LoVo (cell line): ENCODE measurements at regions not wholly inside any gene's neighbourhood (a gene's known extent, or its start where the extent isn't known, plus 50 kb on each side); places are given as distances from the start of the nearest gene placed in this dataset.

Experiments used
- DNase-seq: peaks from one replicate; pipeline ENCODE4 v3.0.0-alpha.2; 2016; ENCODE audit warnings: low spot score

DNA sequence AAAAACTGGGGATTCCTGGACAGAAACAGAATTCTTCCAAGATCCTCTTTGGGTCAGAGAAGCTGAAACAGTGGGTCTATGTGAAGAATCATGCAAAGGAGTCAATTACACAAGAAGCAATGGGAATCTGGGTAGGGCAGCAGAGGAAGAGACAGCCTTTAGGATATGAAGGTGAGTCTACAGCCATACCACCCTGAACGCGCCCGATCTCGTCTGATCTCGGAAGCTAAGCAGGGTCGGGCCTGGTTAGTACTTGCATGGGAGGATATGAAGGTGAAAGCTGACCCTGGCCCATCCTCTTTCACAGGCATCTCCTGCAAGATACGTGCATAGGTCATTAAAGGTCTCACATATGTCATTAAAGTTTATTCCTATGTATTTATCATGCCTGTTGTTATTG, 1080.9 kb upstream of the FANCL start:
- DNase-seq: no peak

DNA sequence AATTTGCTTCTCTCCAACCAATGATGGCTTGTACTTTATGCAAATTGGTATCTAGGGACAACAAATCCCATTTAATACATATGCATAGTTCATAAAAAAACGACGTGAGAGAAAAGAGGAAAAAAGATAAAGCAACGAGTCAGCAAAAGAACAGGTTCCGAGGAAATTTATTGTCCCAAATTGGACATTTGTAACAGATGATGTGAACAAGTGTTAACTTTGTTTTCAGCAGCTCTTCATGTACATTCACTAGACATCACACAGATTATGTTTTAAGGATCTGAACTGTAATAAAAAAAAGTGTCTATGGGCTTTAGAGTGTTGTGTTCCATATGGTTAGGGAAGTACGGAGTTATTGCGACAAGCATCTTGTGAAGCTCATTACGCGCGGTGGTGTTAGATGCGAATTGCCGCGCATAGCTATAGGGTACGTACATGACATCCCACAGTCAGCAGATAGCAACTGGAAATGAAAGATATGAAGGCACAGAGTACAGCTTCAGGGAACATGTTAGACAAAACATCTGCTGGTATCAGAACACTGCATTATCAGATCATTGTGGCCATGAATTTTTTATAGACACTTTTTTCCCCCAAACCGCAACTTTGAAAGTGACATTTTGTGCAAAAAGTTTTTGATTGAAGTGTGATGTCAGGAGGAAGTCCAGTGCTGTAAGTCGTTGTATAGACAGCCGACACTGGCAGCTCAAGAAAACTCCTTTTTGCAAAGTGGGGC, 1073.1 kb upstream of the FANCL start:
- DNase-seq: no peak

DNA sequence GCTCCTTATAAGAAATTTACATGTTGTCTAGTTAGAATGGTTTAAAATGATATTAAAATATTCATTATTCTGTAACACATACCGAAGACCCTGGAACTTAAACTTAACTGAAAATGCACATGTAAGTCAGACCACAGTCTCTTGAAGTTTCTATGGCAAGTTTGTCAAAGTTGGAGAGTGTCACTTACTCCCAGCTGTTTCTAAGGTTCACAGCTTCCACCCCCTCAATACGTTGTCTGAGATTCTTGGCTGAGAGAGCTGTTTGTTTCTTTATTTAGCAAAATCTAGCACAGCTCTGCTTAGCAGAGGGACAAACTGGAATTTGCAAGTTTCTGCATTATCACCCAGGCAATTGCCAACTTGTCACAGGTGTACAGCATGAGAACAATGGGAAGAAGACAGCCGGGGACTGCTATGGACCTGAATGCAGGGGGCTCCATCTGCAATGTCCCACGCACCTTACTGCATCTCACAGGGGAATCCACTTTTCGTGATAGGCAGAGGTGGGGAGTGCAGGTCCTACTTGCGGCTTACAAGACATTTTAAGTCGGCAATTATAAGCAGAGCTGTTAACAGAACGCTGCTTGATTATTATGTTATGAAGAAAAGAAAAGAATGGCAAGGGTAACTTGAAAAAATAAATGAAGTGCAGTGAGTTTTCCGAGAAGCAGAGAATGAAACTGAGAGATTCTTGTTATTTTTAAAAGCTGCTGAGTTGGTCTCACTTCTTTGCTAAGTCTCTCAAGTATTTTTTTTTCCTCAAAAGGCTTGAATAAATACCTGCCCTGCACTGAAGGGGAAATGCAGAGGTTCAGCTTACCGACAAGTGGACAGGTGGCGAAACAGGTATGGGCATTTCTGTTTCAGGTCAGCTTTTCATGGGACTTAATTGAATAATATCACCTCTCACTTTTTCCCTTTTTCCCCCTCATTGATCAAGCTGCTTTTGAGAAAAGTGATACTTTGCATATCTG, 1072.1 kb upstream of the FANCL start:
- no peak for DNase-seq

DNA sequence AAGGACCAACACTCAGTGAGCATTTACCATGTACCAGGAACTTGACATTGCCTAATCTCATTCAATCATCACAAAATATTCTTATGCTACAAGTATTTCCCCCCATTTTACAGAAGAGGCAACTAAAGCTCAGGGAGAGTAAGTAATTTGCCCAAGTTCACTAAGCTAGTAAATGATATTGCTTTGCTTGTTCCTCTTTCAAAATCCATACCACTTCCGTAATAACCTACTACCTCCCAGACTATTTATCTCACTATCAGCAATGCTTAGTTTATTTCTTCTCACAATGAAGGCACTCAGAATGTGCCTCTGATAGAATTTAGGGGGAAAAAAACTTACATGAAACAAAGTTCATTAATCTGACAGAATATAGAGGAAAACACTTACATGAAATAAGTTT, 1070.9 kb upstream of the FANCL start:
- no peak for DNase-seq

DNA sequence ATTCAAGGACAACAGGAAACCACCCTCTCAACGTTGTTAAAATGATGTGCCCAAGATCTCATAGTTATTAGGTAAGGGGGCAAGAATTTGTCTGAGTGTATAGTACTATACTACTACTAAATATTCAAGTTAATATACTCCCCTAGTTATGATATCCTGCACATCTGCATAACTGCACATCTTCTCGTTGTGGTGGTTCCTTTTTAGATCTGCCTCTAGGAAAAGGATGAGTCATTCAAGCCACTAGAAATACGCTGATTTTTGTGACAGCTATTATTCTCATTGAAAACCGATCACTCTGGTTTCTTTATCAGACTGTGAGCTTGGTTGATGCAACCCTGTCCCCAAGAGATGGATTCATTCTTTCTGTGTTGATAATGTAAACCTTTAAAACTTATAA, 1067.0 kb upstream of the FANCL start:
- DNase-seq: no peak

DNA sequence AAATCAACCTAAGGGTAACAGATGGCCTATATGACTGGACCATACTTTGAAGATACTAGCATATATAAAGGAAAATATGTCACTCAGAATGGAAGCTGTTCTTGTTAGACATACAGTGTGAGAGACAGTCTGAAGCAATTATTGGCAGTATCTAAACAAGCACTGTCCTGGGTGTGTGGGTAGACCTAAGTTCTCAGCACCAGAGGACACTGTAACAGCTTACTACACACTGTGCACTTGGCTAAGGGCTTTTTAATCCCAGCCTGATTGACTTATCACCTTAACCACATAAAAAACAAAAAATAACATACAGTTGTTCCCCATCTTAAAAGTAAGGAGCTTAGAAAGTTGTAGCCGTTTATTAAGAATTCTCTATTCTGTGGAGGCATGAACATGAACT, 1066.1 kb upstream of the FANCL start:
- no peak for DNase-seq

DNA sequence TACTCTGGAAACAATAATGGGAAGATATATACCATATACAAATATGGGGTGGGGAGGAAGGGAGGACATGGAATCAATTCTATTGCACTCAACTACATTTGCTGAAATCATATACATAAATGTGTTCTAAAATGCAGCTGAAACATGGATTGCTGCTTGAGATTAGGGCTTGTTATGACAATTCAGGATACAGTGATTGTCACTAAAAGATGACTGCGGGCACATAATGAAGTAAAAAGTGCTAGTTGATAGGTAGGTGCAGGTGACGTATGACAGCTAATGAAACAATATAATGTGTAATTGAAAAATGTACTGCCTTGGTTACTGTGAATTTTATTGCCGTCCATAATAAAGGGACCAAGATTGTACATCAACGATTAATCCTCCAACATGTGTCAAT, 1062.1 kb upstream of the FANCL start:
- no peak for DNase-seq

DNA sequence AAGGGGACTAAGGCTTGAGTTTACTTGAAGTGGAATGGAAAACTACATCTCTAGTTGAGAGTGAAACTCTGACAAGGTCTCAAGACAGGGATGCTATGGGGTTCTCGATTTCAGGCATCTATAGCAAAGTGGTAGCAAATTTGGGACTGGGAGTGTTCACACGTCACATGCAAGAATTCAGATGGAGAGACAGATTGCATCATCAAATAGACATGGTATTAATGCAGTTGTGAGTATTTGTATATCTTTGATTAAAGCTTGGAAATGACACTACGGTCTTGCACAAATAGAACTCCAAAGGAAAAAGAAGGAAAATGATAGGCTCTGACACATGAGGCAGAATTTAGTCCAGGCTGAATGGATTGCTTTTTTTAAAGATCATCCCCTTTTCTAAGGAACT, 1061.6 kb upstream of the FANCL start:
- no peak for DNase-seq

DNA sequence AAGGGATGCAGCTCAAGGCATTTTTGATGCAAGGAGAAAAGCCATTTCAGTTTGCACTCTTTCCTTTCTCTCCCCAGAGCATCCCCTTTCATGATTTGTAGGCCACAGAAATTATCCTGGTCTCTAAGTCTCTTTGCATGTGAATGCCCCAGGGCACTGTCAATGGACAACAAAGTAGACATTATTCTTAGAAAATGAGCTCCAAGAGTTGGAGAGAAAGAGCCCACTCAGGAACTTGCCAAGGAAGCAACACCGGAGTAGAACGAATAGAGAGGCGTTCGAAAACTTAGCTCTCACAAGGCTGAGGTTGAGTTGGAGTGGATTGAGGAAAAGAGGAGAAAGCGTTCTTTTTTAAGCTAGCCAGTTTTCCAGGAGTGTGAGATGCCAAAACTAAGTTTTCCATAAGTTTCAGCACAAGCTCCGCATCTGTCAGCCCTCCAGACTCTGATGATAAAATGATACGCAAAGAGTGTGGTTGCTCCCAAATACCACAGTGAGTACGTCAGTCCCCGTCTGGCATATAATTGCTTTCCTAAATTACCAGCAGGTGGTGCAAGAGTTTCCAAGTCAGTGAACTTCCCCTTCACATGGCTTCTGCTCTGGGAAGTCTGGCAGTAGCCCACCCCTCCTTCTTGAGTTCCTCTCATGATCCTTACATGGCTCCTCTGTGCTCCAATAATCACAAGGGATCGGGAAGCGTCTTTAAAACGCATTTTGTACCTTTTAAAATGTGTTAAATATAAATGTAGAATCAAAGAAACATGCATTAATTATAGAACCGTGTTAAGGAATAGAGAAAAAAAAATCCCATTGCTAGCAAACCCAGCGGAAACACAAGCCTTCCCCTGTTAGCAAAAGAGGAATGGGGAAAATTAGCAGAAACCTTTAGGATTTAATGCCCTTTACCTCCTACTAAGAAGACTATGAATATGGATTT, 1060.6 kb upstream of the FANCL start:
- peak; percentile 59 for DNase-seq

DNA sequence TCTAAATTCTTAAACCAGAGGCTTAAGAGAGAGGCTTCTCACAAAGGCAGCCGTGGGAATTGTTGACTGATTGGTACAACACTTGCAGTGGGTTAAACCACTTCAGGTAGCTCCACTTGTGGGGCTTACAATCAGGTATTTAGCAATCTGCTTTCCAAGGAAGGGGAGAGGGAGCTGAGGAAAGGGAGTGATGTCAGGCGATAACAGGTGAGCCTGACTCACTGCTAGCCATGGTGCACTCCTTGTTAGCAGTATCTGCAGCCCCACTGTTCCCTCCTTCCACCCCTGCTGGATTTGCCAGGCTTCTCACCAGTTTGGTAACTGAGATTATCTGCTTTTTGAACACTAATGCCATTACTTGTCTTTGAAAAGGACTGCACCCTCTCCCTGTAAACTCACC, 1056.7 kb upstream of the FANCL start:
- no peak for DNase-seq

DNA sequence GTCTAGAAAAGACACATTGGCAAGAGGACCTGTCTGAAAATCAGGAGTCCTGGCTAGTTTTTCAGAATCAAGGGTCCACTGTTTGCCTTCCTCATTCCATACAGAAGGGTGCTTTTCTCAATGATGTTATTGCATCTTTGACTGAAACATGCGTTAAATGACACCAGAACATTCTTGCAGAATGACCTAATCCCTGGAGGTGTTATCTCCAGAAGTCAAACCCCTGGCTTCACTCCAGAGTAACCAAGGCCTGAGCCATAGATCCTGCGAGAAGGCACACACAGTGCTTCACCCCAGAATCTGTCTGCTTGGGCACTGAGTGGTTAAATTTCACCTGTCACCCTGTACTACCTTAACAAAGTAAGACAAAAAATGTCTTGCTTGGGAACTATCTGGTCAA, 1055.2 kb upstream of the FANCL start:
- DNase-seq: no peak

DNA sequence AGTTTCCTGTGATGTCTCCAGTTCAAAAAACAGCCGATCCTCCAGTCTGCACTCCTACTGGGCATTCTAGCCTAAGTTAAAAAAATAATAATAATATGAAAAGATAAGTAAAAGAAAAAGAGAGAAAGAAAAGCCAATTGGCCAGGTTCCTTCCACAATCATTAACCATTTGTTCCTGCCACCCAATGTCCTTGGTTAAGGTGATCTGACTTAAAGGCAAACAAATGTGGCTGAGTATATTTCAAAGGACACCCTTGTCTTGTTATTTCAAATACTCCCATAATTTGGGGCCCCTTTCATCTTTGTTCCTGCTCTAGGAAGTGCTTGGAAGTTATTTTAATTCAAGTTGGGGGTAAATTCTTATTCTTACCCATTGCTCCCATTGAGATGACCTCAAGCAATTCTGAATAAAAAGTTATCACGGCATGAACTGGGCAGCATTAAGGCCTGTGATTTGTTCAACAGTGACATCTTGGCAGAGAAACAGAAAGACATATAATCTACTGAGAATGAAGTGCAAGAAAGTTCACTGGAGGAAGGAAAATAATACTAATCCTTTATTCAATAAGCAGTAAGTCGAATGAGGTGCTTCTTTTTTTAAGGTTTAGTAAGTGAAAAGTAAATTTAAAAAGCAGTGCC, 1054.5 kb upstream of the FANCL start:
- no peak for DNase-seq

DNA sequence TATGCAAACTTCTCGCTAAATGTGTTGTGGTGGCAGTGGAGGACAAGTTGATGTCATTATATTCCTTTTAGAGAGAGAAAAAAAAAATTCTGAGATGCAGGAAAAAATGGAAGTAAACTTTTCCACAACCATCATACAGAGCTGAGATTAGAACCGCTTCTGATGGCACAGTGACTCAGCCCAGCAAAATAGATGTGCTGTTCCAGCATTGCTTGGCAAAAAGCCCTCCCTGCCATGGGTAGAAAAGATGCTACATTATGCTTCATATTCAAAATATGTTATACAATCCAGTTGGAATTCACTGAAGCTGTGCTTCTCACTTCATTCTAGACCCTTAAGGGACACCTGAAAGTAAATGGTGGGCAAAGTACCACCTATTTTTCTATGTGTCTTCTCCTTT, 1047.6 kb upstream of the FANCL start:
- DNase-seq: no peak

DNA sequence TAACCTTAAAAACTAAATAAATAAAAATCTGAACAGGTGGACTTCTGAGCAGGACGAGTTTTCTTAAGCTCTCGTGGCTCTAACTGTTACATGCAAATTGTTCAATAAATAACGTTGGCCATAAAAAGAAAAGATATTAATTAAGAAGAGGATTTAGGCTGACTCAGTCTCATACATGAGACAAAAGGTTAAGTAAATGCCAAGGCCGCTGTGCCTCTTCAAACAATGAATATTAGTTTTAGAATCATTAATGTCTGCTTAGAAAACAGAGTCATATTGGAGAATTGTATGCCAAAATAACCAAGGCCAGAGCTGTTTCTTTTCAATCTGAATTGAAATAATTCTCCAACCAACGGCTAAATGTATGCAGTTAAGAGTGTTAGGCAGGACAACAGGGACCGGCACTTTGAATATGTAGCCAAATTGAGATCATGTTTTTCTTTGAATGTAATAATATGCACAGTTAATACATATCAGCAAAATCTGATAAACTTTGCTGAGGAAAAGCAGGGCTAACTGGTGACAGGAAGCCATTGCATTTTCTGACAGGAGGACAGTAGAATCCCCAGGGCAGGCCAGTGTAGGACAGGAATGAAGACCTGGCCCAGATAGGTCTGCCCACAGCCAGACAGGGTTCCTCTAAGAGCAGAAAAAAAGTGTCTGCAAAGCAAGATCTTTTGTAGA, 1041.4 kb upstream of the FANCL start:
- no peak for DNase-seq

DNA sequence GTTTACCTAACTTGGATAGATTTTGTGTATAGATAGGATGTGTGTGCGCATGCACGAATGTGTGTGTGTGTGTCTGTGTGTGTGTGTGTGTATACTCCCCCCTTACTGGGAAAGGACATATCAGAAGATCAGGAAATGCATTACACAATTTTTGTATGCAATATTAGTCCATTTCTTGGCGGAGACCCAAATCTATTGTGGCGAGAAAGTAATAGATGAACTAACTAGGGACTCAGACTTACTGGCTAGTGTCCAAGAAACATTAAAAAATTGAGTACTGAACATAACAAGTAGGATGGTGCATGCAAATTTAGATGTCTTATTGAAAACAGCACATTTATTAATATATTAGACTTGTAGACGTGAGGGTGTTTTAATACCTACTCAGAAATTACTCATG, 1036.5 kb upstream of the FANCL start:
- DNase-seq: no peak

DNA sequence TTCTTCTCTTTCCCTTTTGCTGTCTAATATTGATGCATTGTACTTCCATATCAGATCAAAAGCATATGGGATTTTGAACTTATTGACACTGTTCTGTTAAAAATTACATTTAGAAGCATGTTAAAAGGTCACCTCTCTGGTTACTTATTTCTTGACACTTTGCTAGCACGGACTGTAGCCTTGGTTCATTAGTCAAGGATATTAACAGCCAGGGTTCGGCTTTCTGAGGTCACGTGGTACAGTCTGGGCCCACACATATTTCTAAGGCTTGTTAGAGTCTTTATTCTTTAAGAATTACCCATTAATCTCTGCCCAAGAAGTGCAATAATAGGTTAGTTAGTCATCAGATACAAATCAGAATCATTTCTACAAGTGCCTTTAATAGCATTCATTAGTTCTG, 1035.8 kb upstream of the FANCL start:
- DNase-seq: no peak

DNA sequence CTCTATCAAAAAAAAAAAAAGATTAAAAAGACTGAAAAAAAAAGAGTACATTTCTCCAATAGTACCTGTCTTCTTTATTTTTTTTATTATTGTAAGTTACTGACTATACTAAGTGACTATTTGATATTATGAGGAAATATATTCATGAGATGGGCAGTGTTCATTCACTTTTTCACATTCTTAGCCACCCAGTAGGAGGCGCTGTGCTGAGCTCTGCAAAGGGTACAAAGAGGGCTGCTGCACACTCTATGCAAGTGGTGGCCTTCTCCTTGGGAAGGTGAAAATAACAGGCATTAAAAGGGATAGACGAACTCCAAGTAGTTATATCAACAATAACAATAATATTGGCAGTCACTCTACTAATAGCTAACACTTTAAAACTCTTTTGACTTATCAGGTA, 1034.9 kb upstream of the FANCL start:
- DNase-seq: no peak

DNA sequence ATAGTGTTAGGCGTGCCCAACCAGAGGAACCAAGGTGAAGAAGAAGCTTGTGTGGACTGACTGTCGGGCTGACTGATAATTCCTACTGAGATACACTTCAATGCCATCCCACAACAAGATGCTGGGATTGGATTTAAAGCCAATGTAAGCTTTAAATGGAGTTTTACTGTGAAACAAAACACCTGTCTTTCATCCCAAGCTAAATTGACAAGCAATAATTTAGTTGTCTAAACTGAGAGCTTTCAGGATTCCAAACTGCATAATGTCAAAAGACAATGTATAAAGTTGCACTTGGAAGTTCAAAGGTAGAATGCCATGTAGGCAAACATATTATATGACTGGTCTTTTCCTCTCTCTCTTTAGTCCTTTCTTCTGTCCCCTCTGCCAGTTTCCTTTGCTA, 1025.3 kb upstream of the FANCL start:
- DNase-seq: no peak

DNA sequence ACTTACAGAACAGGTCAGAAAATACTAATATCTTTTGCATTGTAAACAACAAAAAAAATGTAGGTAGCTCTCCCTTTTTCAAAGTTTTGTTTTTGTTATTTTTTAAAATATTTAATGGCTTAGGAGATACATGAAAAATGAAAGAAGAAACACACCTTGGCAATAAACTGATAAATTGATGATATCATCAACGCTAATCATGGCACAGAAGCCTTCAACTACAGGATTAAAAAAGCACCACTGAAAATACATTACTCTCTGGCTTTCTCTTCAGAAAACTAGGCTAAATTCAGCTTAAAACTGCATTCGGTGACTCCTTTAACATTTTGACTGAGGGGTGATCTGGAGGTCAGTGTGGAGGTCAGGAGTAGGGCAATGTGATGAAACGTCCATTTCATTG, 1018.8 kb upstream of the FANCL start:
- no peak for DNase-seq

DNA sequence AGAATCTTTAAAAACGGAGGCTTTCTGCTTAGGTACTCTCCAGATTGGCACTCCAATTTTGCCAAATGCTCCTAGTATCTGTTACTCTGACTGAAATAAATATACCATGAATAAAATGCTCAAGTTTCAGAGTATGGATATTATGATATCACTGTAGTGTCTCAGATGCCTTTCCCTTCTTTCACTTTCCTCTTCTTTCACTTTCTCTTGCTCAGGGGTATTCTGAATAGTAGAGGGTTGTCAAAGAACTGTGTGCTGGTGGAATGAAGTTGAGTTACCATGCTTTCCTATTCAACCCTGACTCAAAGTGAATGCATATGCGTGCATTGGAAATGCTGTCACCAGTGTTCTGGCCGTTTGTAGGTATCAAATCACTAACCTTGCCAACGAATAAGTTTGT, 1015.2 kb upstream of the FANCL start:
- DNase-seq: no peak

DNA sequence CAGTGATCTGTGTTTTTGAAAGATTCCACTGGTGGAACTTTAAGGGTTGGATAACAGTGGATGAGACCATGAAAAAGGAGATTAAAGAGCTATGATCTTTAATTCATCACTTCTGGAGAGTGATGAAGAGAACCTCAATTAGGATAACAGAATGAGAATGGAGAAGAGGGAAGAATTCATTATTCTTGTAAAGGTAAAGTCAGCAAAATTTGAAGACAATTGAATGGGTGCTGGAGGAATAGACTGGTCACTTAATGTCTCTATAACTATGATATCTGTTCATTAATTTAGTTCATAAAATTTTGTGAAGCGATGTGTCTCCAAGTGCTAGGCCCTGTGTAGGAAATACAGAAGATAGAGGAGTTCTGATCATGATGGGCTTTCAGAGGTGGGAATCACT, 1013.2 kb upstream of the FANCL start:
- DNase-seq: no peak
